GM19395 (cell line): ENCODE measurements at regions not wholly inside any gene's neighbourhood (a gene's known extent, or its start where the extent isn't known, plus 50 kb on each side); places are given as distances from the start of the nearest gene placed in this dataset.

ENCODE experiments used
- ATAC-seq: cut with Tn5 transposase; IDR thresholded peaks from one replicate; pipeline ENCODE4 v1.9.1; 2021; ENCODE audit warnings: mild to moderate bottlenecking, moderate library complexity; ENCODE audit not compliant: unreplicated experiment

GRCh38 chr5:142479150-142479549, 154.3 kb upstream of the SPRY4 start:
- no peak for ATAC-seq

- no peak for ATAC-seq
These were observed 153.3 kb upstream of the SPRY4 start for GRCh38 chr5:142478113-142478512.

- no peak for ATAC-seq
These were observed 150.3 kb upstream of the SPRY4 start for GRCh38 chr5:142475102-142475513.

GRCh38 chr5:142474431-142475094, 149.7 kb upstream of the SPRY4 start:
- ATAC-seq: no peak

- no peak for ATAC-seq
These were observed 148.2 kb upstream of the SPRY4 start for GRCh38 chr5:142473038-142473437.

GRCh38 chr5:142472306-142472951, 147.6 kb upstream of the SPRY4 start:
- ATAC-seq: no peak

GRCh38 chr5:142466195-142466971, 141.6 kb upstream of the SPRY4 start:
- no peak for ATAC-seq

GRCh38 chr5:142465476-142465875, 140.7 kb upstream of the SPRY4 start:
- no peak for ATAC-seq

- ATAC-seq: no peak
These were observed 139.1 kb upstream of the SPRY4 start for GRCh38 chr5:142463904-142464303.

GRCh38 chr5:142461028-142461590, 136.3 kb upstream of the SPRY4 start:
- ATAC-seq: no peak

- no peak for ATAC-seq
These were observed 134.4 kb upstream of the SPRY4 start for GRCh38 chr5:142459209-142459608.

GRCh38 chr5:142455856-142456255, 131.0 kb upstream of the SPRY4 start:
- no peak for ATAC-seq

- no peak for ATAC-seq
These were observed 129.1 kb upstream of the SPRY4 start for GRCh38 chr5:142453932-142454331.

- no peak for ATAC-seq
These were observed 125.6 kb upstream of the SPRY4 start for GRCh38 chr5:142450419-142450818.

GRCh38 chr5:142447887-142448286, 123.1 kb upstream of the SPRY4 start:
- ATAC-seq: no peak

- no peak for ATAC-seq
These were observed 122.1 kb upstream of the SPRY4 start for GRCh38 chr5:142446960-142447279.

GRCh38 chr5:142446131-142446959, 121.5 kb upstream of the SPRY4 start:
- no peak for ATAC-seq

GRCh38 chr5:142445266-142445665, 120.4 kb upstream of the SPRY4 start:
- ATAC-seq: no peak

GRCh38 chr5:142441616-142442015, 116.8 kb upstream of the SPRY4 start:
- ATAC-seq: no peak

GRCh38 chr5:142439207-142439860, 114.5 kb upstream of the SPRY4 start:
- no peak for ATAC-seq
